OCI-LY3 (cell line): ENCODE measurements at regions not wholly inside any gene's neighbourhood (a gene's known extent, or its start where the extent isn't known, plus 50 kb on each side); places are given as distances from the start of the nearest gene placed in this dataset.

Experiments
- H2AFZ ChIP-seq: fragments of 200-600, 300-600 bp; shearing (Covaris generic); 2 replicates; pipeline ENCODE4 v1.6.0; 2014; ENCODE audit warnings: antibody characterized with exemption, low read depth, low read length
- H3K27ac ChIP-seq: fragments of 200-600, 300-600 bp; sonication (generic); 2 replicates; pipeline ENCODE4 v1.5.1; 2014; ENCODE audit warnings: mild to moderate bottlenecking, low read length, moderate library complexity, mixed read lengths
- H3K27me3 ChIP-seq: fragments of 200-600, 300-600 bp; sonication (generic); 2 replicates; pipeline ENCODE4 v1.6.1; 2014; ENCODE audit warnings: low read depth, low read length, mixed read lengths
- H3K36me3 ChIP-seq: fragments of 200-600, 300-600 bp; sonication (generic); replicated peaks from 2 replicates; pipeline ENCODE3; 2014; ENCODE audit warnings: low read depth, low read length, mixed read lengths
- H3K4me1 ChIP-seq: fragments of 300-600, 200-600 bp; sonication (generic); 2 replicates; pipeline ENCODE4 v1.6.1; 2014; ENCODE audit warnings: low read length, mixed read lengths
- H3K4me2 ChIP-seq: fragments of 200-600, 300-600 bp; sonication (generic); 2 replicates; pipeline ENCODE4 v1.6.1; 2014; ENCODE audit warnings: low read length, mixed read lengths
- H3K4me3 ChIP-seq: fragments of 300-600, 200-600 bp; sonication (generic); 2 replicates; pipeline ENCODE4 v1.5.1; 2014; ENCODE audit warnings: antibody characterized with exemption, mild to moderate bottlenecking, low read length, moderate library complexity
- H3K79me2 ChIP-seq: fragments of 300-600, 200-600 bp; shearing (Covaris generic); 2 replicates; pipeline ENCODE4 v1.6.1; 2014; ENCODE audit warnings: mild to moderate bottlenecking, low read length, mixed read lengths
- H3K9ac ChIP-seq: fragments of 300-600, 200-600 bp; shearing (Covaris generic); 2 replicates; pipeline ENCODE4 v1.6.0; 2014; ENCODE audit warnings: mild to moderate bottlenecking, low read length, moderate library complexity
- H3K9me3 ChIP-seq: fragments of 200-600, 300-600 bp; shearing (Covaris generic); 2 replicates; pipeline ENCODE4 v1.6.1; 2014; ENCODE audit warnings: low read length, mixed read lengths; ENCODE audit not compliant: insufficient read depth
- H4K20me1 ChIP-seq: fragments of 200-600, 300-600 bp; sonication (generic); 2 replicates; pipeline ENCODE4 v1.6.1; 2016; ENCODE audit warnings: low read length, mixed read lengths; ENCODE audit not compliant: insufficient read depth
- CTCF ChIP-seq: fragments of 200-600, 300-600 bp; sonication (generic); IDR thresholded peaks from 2 replicates; pipeline ENCODE4 v1.5.1; 2014; ENCODE audit warnings: antibody characterized with exemption, low read length, low read depth
- EZH2phosphoT487 ChIP-seq: fragments of 200-600 bp; shearing (Covaris generic); IDR thresholded peaks from 2 replicates; pipeline ENCODE4 v1.6.1; 2018; ENCODE audit warnings: antibody characterized with exemption, mixed run types, low read depth

GRCh38 chr2:177026956-177027355 lies 185.6 kb upstream of the HNRNPA3 start:
- Histone ChIP-seq H3K4me1 (no peaks in the 10 kb centered on the region), H2AFZ (no peak overlapping the region), H4K20me1 (no peaks in the 10 kb centered on the region), H3K4me3 (no peak overlapping the region), H3K4me2 (no peak overlapping the region), H3K79me2 (no peaks in the 10 kb centered on the region), H3K9ac (no peak overlapping the region), H3K9me3 (no peaks in the 10 kb centered on the region), H3K27me3 (peaks cover 11% of the 10 kb centered on the region), H3K27ac (no peak overlapping the region), H3K36me3 (no peaks in the 10 kb centered on the region)
- TF ChIP-seq EZH2phosphoT487, result no peak
- no peak for TF ChIP-seq CTCF

- Histone ChIP-seq H3K36me3 (no peaks in the 10 kb centered on the region), H3K9ac (no peak overlapping the region), H3K9me3 (no peaks in the 10 kb centered on the region), H2AFZ (no peak overlapping the region), H3K27me3 (peaks cover 22% of the 10 kb centered on the region), H3K4me2 (no peak overlapping the region), H4K20me1 (no peaks in the 10 kb centered on the region), H3K4me1 (no peaks in the 10 kb centered on the region), H3K4me3 (no peak overlapping the region), H3K27ac (no peak overlapping the region), H3K79me2 (no peaks in the 10 kb centered on the region)
- TF ChIP-seq EZH2phosphoT487 (no peak), CTCF (no peak)
Observed at GRCh38 chr2:177028296-177028695, 184.3 kb upstream of the HNRNPA3 start.

- no peak overlapping the region for H3K4me3 ChIP-seq
- H3K27me3 ChIP-seq, result peaks cover 27% of the 10 kb centered on the region
- no peaks in the 10 kb centered on the region for H4K20me1 ChIP-seq
- no peak overlapping the region for H2AFZ ChIP-seq
- no peaks in the 10 kb centered on the region for H3K9me3 ChIP-seq
- no peaks in the 10 kb centered on the region for H3K79me2 ChIP-seq
- H3K4me2 ChIP-seq, result no peak overlapping the region
- no peak for TF ChIP-seq CTCF
- TF ChIP-seq EZH2phosphoT487, result no peak
- no peaks in the 10 kb centered on the region for H3K36me3 ChIP-seq
- H3K9ac ChIP-seq, result no peak overlapping the region
- H3K27ac ChIP-seq, result no peak overlapping the region
- no peaks in the 10 kb centered on the region for H3K4me1 ChIP-seq
Observed at GRCh38 chr2:177029075-177029474, 183.5 kb upstream of the HNRNPA3 start.

GRCh38 chr2:177029501-177029900 lies 183.1 kb upstream of the HNRNPA3 start:
- Histone ChIP-seq H3K27me3 (peaks cover 29% of the 10 kb centered on the region), H3K4me2 (no peak overlapping the region), H3K4me3 (no peak overlapping the region), H3K36me3 (no peaks in the 10 kb centered on the region), H2AFZ (no peak overlapping the region), H4K20me1 (no peaks in the 10 kb centered on the region), H3K9ac (no peak overlapping the region), H3K4me1 (no peaks in the 10 kb centered on the region), H3K27ac (no peak overlapping the region), H3K79me2 (no peaks in the 10 kb centered on the region), H3K9me3 (no peaks in the 10 kb centered on the region)
- TF ChIP-seq EZH2phosphoT487 (no peak), CTCF (no peak)
